Motor neuron (in vitro differentiated cells): ENCODE measurements at regions not wholly inside any gene's neighbourhood (a gene's known extent, or its start where the extent isn't known, plus 50 kb on each side); places are given as distances from the start of the nearest gene placed in this dataset.
A peak's percentile ranks its signal among the peaks of the same experiment; 100 is the strongest.
"Not testable (repeated sequence)": the region's sequence is repeated elsewhere in the genome, so short reads cannot be mapped to it uniquely, and the experiment has no call there.

Source experiments
- ATAC-seq, 8 experiments: fragments of 200-7000 bp; cut with Tn5 transposase; replicated peaks in 6 of 8; 2 replicates each; pipeline ENCODE4 v1.8.0; 2021; ENCODE audit warnings: mild to moderate bottlenecking in 8 of 8, moderate library complexity in 8 of 8
- H3K27ac ChIP-seq, 2 donors: fragments of 250-450 bp; sonication (Bioruptor Pico); 2 replicates each; pipeline ENCODE4 v1.9.0; 2021; ENCODE audit warnings: antibody characterized with exemption in 2 of 2, mild to moderate bottlenecking in 2 of 2, moderate library complexity in 1 of 2
- H3K4me1 ChIP-seq, 2 donors: fragments of 250-450 bp; sonication (Bioruptor Pico); replicated peaks in 1 of 2; 2 replicates each; pipeline ENCODE4 v1.6.1; 2021; ENCODE audit warnings: antibody characterized with exemption in 2 of 2, mild to moderate bottlenecking in 2 of 2, moderate library complexity in 1 of 2
- H3K4me3 ChIP-seq, 5 donors: fragments of 250-450 bp; sonication (Bioruptor Pico); 2 replicates each; pipeline ENCODE4 v1.9.0; 2021; ENCODE audit warnings: antibody characterized with exemption in 5 of 5, mild to moderate bottlenecking in 5 of 5, moderate library complexity in 4 of 5
- WGBS, 10 experiments: fragments of 450-650 bp; shearing (Covaris generic); methylation state at CpG; one replicate each; pipeline ENCODE4 v1.0.0; 2022; 5-methylcytosine and 5-hydroxymethylcytosine counted together
- in situ Hi-C, 9 experiments: fragments of 400-800 bp; cut with MboI; loops; one replicate each; pipeline ENCODE4 v1.15.0; 2021; ENCODE audit warnings: low sequenced_read_pairs in 9 of 9, low pct_unique_long_range_greater_than_20kb in 2 of 9; ENCODE audit not compliant: unreplicated experiment in 9 of 9

DNA sequence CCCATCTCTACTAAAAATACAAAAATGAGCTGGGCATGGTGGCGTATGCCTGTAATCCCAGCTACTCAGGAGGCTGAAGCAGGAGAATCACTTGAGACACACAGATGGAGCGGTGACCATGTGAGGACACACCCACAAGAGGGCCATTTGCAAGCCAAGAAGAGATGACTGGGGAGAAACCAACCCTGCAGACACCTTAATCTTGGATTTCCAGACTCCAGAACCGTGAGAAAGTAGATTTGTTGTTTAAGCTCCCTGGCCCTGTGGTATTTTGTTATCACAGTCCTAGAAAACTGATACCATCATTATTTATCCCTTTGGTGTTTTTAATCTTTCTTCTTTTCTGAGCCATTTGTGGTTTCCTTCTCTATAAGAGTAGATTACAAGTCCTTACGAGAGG, 88.6 kb upstream of the ID2 start:
- no peak overlapping the region for H3K4me3 ChIP-seq
- peaks cover 0 to 15% of the 10 kb centered on the region in 2 donors for H3K4me1 ChIP-seq
- WGBS, 10 experiments: 67 to 100% (median 90%) methylated on average over 1 to 4 of the region's 4 CpGs; no CpG with 5 or more reads in 2 of the 10 experiments
- in situ Hi-C loops: no loop called here
- no peak for ATAC-seq
- H3K27ac ChIP-seq: no peak overlapping the region

DNA sequence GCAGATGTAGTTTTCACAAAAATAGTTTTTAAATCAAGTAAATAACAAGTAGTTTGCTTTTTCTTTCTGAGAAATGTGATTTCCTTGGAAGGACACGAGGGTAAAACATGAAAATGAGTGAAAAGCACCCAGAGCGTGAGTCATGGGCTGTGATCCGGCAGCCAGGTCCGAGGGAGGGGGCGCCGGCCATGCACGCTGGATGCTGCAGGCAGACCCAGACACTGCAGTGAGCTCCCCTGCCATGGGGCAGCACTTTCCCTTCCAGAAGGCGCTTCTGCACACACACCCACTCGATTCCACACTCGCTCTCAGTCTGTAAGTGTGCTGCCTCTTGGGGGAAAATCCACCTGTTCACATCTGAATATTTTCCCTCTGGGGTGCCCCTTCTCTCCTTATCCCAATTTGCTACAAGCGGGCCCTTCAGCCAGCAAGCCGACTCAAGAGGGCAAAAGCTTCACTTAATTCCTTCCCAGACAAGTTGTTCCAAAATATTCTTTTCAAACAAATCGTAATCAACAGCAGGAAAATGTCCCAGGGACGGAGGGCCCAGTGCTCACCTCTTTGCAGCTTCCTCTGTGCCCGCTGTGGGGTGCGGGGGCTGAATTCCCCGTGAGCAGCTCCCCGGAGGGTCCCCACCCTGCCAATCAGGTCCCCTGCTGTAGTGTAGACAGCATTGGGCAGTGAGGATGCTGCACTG, 87.0 kb upstream of the ID2 start:
- in situ Hi-C loops: no loop called here

DNA sequence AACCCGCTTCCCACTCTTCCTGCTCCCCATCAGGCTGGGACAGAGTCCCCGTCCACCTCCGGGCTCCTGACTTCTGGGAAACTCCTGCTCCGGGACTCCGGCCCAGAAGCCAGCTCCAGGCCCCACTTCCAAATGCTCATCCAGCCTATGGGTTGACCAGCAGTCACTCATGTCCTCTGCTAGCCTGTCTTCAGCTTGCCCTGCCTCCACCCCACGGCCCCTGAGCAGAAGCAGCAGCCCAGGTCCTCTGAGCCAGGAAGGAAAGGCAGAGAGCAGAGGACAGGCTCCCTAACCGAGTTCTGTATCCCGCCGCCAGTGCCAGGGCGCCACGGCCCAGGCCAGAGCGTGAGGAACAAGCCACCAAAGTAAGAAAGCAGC, 86.4 kb upstream of the ID2 start:
- 43 to 100% (median 88%) methylated on average over 1 to 9 of the region's 12 CpGs; no CpG with 5 or more reads in 3 of the 10 experiments for WGBS, 10 experiments
- in situ Hi-C loops: no loop called here
- H3K27ac ChIP-seq: no peak overlapping the region
- H3K4me1 ChIP-seq: peaks cover 0 to 15% of the 10 kb centered on the region in 2 donors
- no peak for ATAC-seq
- no peak overlapping the region for H3K4me3 ChIP-seq

More for the DNA sequence above, 87.0 kb upstream of the ID2 start:
- Histone ChIP-seq H3K27ac (no peak overlapping the region), H3K4me3 (no peak overlapping the region), H3K4me1 (peaks cover 0 to 15% of the 10 kb centered on the region in 2 donors)
- WGBS, 10 experiments: 22 to 100% (median 67%) methylated on average over 1 to 17 of the region's 18 CpGs; no CpG with 5 or more reads in 2 of the 10 experiments
- peak in 5 of 8 experiments; percentile 69 to 88 (median 80) for ATAC-seq

DNA sequence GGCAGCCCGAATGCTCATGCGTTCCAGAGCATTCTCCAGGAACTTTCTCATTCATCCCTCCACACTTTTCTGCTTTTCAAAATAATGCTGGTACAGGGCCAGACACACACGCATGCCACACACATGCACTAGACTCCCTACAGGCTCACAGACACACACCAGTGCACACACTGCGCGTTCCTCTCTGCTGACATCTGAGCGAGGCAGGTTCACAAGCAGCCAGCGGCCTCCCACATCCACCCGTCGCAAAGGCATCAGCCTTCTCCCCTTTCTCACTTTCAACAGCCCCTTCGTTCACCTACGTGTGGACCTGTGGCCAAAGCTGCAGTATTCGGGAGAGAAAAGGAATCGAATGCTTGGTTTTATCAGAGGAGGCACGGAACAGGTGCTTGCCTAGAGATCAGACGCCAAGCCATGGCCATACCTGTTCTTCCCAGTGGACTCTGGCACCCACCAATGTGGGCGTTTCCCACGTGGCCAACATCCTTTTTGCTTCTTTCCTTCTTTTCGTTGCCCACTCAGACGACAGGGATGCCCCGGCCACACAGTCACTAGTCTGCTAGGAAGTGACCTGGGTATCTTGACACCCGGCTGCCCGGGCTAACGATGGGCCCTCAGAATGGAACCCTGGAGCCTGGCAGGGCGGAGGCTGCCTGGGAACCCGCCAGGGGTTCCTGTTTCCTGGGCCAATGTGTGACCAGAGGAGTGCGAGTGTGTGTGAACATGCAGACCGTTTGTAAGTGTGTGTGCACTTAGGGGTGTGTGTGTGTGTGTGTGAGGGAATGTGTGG, 85.8 kb upstream of the ID2 start:
- H3K4me3 ChIP-seq: no peak overlapping the region
- 40 to 100% (median 73%) methylated on average over 2 to 8 of the region's 27 CpGs for WGBS, 10 experiments
- in situ Hi-C loops: no loop called here
- H3K4me1 ChIP-seq: peaks cover 0 to 9% of the 10 kb centered on the region in 2 donors
- ATAC-seq: no peak
- H3K27ac ChIP-seq: no peak overlapping the region

DNA sequence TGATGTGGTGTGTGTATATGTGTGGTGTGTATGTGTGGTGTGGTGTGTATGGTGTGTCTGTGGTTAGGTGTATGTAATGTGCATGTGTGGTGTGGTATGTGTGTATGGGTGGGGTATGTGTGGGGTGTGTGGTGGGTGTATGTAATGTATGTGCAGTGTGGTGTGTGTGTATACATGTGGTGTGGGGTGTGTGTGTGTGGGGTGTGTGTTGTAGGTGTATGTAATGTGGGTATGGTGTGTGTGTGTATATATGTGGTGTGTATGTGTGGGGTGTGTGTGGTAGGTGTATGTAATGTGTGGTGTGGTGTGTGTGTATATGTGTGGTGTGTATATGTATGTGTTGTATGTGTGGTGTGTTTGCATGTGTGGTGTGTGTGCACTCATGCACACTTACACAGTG, 84.8 kb upstream of the ID2 start:
- Histone ChIP-seq H3K27ac (no peak overlapping the region), H3K4me1 (peaks cover 0 to 10% of the 10 kb centered on the region in 2 donors), H3K4me3 (no peak overlapping the region)
- in situ Hi-C loops: no loop called here
- ATAC-seq: no peak

DNA sequence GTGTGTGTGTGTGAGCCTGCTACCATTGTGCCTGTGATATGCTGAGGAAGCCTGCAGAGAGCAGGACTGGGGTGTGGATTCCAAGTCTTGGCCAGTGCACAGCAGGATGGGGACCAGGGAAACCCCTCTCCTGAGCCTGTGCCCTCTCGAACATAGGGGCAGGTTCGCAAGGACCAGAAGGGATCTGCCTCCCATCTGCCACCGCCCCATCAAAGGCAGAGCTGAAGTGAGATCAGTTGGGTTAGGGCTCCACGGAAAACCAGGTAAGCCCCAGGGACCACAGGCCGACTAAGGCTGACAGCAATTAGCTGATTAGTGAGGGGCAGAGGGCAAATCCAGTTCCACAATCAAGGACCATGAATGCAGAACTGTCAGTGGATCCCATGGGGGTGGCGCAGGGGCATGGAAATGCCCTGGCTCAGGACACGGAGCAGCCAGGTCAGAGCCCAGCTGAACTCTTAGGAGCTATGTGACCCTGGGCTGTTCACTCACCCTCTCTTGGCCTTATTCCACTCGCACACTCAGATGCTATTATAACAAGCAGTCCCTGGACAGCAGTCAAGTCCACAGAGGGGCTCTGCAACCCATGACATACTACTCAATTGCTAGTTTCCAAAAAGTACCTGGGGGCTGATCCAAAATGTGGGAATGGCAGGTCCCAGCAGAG, 84.2 kb upstream of the ID2 start:
- ATAC-seq: peak in 3 of 8 experiments; percentile 6 to 11 (median 9)

DNA sequence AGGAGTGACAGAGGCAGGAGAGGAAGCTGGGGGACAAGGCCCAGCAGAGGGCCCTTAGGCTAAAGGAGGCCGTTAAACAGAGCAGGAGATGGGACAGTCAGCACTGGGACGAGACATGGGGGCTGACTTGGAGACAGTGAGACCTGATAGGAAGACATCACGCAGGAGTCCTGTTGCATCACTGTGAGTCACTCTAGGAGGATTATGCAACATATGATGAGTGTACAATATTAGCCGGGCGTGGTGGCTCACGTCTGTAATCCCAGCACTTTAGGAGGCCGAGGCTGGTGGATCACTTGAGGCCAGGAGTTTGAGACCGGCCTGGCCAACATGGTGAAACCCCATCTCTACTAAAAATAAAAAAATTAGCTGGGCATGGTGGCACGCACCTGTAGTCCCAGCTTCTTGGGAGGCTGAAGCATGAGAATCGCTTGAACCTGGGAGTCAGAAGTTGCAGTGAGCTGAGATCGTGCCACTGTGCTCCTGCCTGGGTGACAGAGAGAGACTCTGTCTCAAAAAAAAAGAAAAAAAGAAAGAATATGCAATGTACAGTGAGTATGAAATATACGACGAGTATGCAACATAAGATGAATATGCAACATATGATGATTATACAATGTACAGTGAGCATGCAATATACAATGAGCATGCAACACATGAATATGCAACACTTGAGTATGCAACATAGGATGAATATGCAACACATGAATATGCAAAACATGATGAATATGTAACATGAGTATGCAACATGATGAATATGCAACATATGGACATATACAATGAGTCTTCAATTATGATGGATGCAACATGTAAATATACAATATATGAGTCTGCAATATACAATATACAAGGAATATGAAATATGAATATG, 83.3 kb upstream of the ID2 start:
- in situ Hi-C loops: no loop called here
- Histone ChIP-seq H3K4me3 (no peak overlapping the region), H3K4me1 (peaks cover 0 to 10% of the 10 kb centered on the region in 2 donors), H3K27ac (no peak overlapping the region)
- 28 to 96% (median 80%) methylated on average over 2 to 10 of the region's 13 CpGs; no CpG with 5 or more reads in 1 of the 10 experiments for WGBS, 10 experiments
- ATAC-seq: peak in 7 of 8 experiments; percentile 44 to 98 (median 84)

More for the DNA sequence above, 84.2 kb upstream of the ID2 start:
- in situ Hi-C loops: no loop called here
- Histone ChIP-seq H3K4me3 (no peak overlapping the region), H3K4me1 (peaks cover 0 to 10% of the 10 kb centered on the region in 2 donors), H3K27ac (no peak overlapping the region)
- WGBS, 10 experiments: 60 to 100% (median 90%) methylated on average over 1 to 5 of the region's 8 CpGs; no CpG with 5 or more reads in 3 of the 10 experiments

DNA sequence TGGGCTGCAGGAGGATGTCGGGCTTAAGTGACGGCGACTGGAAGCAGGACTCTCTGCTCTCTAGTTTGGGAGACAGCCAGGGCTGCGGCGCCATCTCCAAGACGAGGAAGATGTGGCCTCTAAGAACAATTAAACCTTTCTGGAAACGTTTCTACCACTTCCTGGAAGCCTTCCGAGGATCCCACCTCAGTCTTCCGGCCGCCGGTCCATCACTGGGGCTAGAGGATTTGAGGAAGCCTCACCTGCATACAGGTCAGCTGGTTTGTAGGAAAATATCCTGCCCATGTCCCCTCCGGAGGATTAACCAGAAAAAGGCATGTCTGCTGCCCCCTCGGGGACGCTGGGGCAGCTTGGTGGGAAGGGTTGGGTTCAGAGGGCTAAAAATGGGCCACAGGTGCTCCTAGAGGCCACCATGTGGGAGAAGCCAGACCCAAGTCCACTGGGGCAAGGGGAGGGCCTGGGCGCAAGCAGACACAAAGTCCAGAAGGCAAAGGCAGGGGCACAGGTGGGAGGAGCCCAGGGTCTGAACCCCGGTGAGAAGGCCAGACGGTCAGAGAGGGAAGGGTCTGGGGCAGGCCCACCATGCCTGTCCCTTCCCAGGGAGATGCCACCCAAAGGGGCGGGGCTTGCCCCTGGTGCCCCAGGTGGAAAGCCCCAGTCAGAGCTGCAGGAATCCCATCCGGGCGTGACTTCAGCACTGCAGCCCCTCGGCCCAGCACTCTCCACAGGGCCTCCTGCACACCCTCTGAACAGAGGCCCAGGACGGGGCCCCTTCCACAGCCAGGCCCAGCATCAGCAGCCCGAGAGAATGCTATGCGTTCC, 82.2 kb upstream of the ID2 start:
- in situ Hi-C loops: no loop called here
- ATAC-seq: no peak
- WGBS, 10 experiments: 80 to 100% (median 100%) methylated on average over 1 to 5 of the region's 24 CpGs; no CpG with 5 or more reads in 4 of the 10 experiments

DNA sequence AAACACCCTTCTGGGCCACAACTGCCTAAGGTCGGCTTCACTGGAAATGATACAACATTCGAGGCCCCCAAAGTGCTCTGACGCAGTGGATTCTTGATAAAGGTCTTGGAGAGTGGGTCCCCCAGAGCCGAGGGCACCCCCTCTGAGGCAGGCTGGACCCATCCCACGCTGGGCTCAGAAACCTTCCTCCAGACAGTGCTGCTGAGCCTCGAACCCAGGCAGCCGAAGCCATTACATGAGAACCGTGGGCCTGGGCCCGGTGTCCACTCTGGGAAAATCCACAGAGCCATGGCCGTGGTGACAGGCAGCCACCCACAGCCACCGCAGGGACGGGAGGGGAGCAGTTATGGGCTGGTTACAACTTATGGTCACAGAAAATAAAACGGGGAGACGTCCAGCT, 81.4 kb upstream of the ID2 start:
- H3K27ac ChIP-seq: no peak overlapping the region
- WGBS, 10 experiments: 58 to 100% (median 95%) methylated on average over 2 to 9 of the region's 14 CpGs; no CpG with 5 or more reads in 1 of the 10 experiments
- peaks cover 0 to 4% of the 10 kb centered on the region in 2 donors for H3K4me1 ChIP-seq
- in situ Hi-C loops: no loop called here
- no peak for ATAC-seq
- H3K4me3 ChIP-seq: no peak overlapping the region

More for the DNA sequence above, 82.2 kb upstream of the ID2 start:
- Histone ChIP-seq H3K4me1 (peaks cover 0 to 4% of the 10 kb centered on the region in 2 donors), H3K4me3 (no peak overlapping the region), H3K27ac (no peak overlapping the region)

DNA sequence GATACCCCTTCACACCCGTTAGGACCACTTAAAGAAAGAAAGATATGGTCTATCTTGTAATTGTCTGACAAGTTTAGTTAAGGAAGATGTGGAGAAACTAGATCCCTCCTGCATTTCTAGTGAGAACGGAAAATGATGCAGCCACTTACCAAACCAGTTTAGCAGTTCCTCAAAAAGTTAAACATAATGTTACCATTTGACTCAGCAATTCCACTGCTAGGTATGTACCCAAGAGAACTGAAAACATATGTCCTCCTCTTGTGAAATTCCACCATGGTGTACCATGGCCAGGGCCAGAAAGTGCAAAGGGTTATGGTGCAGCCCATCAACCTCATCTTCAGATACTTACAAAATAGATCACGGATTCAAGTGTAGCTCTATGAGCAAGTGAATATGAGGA, 79.0 kb upstream of the ID2 start:
- Histone ChIP-seq H3K4me1 (peaks cover 0 to 3% of the 10 kb centered on the region in 2 donors), H3K4me3 (no peak overlapping the region), H3K27ac (no peak overlapping the region)
- WGBS, 10 experiments: 33 to 100% (median 86%) methylated on average over 1 to 3 of the region's 3 CpGs; no CpG with 5 or more reads in 1 of the 10 experiments
- no peak for ATAC-seq
- in situ Hi-C loops: no loop called here

DNA sequence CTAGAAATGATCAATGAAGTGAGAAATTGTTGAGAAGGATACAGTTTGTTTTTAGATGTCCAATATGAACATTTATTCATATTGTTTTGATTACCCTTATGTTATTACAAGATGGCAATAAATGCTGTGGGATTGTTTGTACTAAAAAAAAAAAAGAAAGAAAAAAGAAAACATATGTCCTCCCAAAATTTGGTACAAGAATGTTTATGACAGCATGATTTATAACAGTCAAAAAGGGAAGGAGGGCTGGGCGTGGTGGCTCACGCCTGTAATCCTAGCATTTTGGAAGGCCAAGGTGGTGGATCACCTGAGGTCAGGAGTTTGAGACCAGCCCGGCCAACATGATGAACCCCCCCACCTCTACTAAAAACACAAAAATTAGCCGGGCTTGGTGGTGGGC, 78.5 kb upstream of the ID2 start:
- ATAC-seq, H3K4me3 ChIP-seq, H3K27ac ChIP-seq, H3K4me1 ChIP-seq, in situ Hi-C loops: not testable (repeated sequence)
- 35 to 93% (median 85%) methylated on average over 2 to 4 of the region's 4 CpGs; no CpG with 5 or more reads in 5 of the 10 experiments for WGBS, 10 experiments

DNA sequence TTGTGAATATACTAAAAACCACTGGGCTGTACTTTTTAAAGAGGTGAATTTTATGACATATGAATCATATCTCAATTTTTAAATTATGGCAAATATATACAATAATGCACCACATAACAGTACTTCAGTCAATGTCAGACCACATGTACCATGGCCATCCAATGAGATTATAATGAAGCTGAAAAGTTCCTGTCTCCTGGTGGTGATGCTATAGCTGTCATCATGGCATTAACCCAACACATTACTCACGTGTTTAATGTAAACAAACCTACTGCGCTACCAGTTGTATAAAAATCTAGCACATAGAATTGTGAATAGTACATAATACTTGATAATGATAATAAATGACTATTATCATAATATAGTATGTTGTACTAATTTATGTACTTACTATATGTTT, 77.6 kb upstream of the ID2 start:
- Histone ChIP-seq H3K4me1 (peaks cover 0 to 2% of the 10 kb centered on the region in 2 donors), H3K4me3 (no peak overlapping the region), H3K27ac (no peak overlapping the region)
- WGBS, 10 experiments: 72 to 100% (median 100%) methylated on average over 1 to 2 of the region's 2 CpGs; no CpG with 5 or more reads in 4 of the 10 experiments
- ATAC-seq: no peak
- in situ Hi-C loops: no loop called here
